A549 (cell line): ENCODE measurements at regions not wholly inside any gene's neighbourhood (a gene's known extent, or its start where the extent isn't known, plus 50 kb on each side); places are given as distances from the start of the nearest gene placed in this dataset.

ENCODE experiments used
- ATAC-seq, 2 experiments: fragments of 200-7000 bp in 1 of 2; fragments of >200 bp in 1 of 2; cut with Nextera tagmentation in 1 of 2; cut with Tn5 transposase in 1 of 2; 3 replicates each; pipeline versions ENCODE4 v1.8.0 to v1.9.1; 2018 to 2020; ENCODE audit warnings: mild to moderate bottlenecking in 1 of 2, moderate library complexity in 1 of 2
- CTCF ChIA-PET: fragments of 300-600 bp; sonication (Branson Sonifier 250); formaldehyde crosslinking; extraction: SDS; loops from one replicate; lab custom pipeline; 2021; ENCODE audit warnings: antibody characterized with exemption, inconsistent platforms; lab: Yijun Ruan, JAX
- POLR2A ChIA-PET: fragments of 350-600 bp; formaldehyde crosslinking; extraction: SDS; loops from one replicate; lab custom pipeline; 2021; ENCODE audit warnings: antibody characterized with exemption, inconsistent platforms; lab: Yijun Ruan, JAX
- DNase-seq, 2 experiments: peaks; one replicate each; pipeline versions ENCODE4 v3.0.0 to v3.0.0-alpha.2; 2011 to 2016; ENCODE audit warnings: low read depth in 1 of 2, low spot score in 1 of 2
- FAIRE-seq: peaks from 2 replicates; lab custom pipeline; 2011; peaks lifted over from hg19 to GRCh38; lab: Jason Lieb, UNC
- H3K27ac ChIP-seq, 2 experiments: fragments of >200 bp; sonication (Bioruptor Twin); formaldehyde crosslinking; 3 replicates each; pipeline ENCODE4 v1.5.1; 2016 to 2017
- H3K4me1 ChIP-seq: fragments of >200 bp; sonication (Bioruptor Twin); formaldehyde crosslinking; 3 replicates; pipeline ENCODE4 v1.6.1; 2016
- H3K4me2 ChIP-seq: fragments of >200 bp; sonication (Bioruptor Twin); formaldehyde crosslinking; 3 replicates; pipeline ENCODE4 v1.6.1; 2016
- H3K4me3 ChIP-seq: fragments of >200 bp; sonication (Bioruptor Twin); formaldehyde crosslinking; 3 replicates; pipeline ENCODE4 v1.5.1; 2016
- H3K9me3 ChIP-seq: fragments of >200 bp; sonication (Bioruptor Twin); formaldehyde crosslinking; 3 replicates; pipeline ENCODE4 v1.6.1; 2016
- CBX8 ChIP-seq: fragments of 200-600 bp; sonication (generic); IDR thresholded peaks from 2 replicates; pipeline ENCODE4 v1.6.1; 2016
- CEBPB ChIP-seq, 2 experiments: fragments of >200 bp in 1 of 2; sonication (Bioruptor Twin) in 1 of 2; formaldehyde crosslinking in 1 of 2; IDR thresholded peaks; 2 replicates each; pipeline ENCODE4 v1.6.1; 2012 to 2016
- CHD4 ChIP-seq: fragments of 200-600 bp; sonication (generic); IDR thresholded peaks from 2 replicates; pipeline ENCODE4 v1.6.1; 2016; ENCODE audit warnings: antibody characterized with exemption, mild to moderate bottlenecking, borderline replicate concordance
- CTCF ChIP-seq: fragments of >200 bp; sonication (Bioruptor Twin); formaldehyde crosslinking; IDR thresholded peaks from 3 replicates; pipeline ENCODE4 v1.5.1; 2016
- EHF ChIP-seq: fragments of 250-450 bp; sonication (Bioruptor Pico); IDR thresholded peaks from 2 replicates; pipeline ENCODE4 v1.5.0; 2020; ENCODE audit warnings: mild to moderate bottlenecking
- EHMT2 ChIP-seq: fragments of 200-600 bp; sonication (generic); IDR thresholded peaks from 2 replicates; pipeline ENCODE4 v1.6.1; 2016; ENCODE audit warnings: antibody characterized with exemption, low read depth, mild to moderate bottlenecking, moderate library complexity
- EP300 ChIP-seq, 2 experiments: fragments of >200 bp; sonication (Bioruptor Twin); formaldehyde crosslinking; IDR thresholded peaks; 2 replicates in 1 of 2; 3 replicates in 1 of 2; pipeline ENCODE4 v1.6.1; 2016 to 2017
- FOSB ChIP-seq: fragments of 250-450 bp; sonication (Bioruptor Pico); IDR thresholded peaks from 2 replicates; pipeline ENCODE4 v1.5.0; 2020; ENCODE audit warnings: mild to moderate bottlenecking, moderate library complexity
- GATA3 ChIP-seq: IDR thresholded peaks from 2 replicates; pipeline ENCODE4 v1.6.1; 2012; ENCODE audit warnings: borderline replicate concordance
- HDAC2 ChIP-seq: fragments of 200-600 bp; sonication (generic); IDR thresholded peaks from 2 replicates; pipeline ENCODE4 v1.6.1; 2016
- HES2 ChIP-seq: fragments of >200 bp; sonication (Bioruptor Twin); formaldehyde crosslinking; IDR thresholded peaks from 2 replicates; pipeline ENCODE4 v1.6.1; 2016
- JUNB ChIP-seq: fragments of >200 bp; sonication (Bioruptor Twin); formaldehyde crosslinking; IDR thresholded peaks from 2 replicates; pipeline ENCODE4 v1.6.1; 2016
- KDM1A ChIP-seq: fragments of 200-600 bp; sonication (generic); IDR thresholded peaks from 2 replicates; pipeline ENCODE4 v1.6.1; 2016; ENCODE audit warnings: low read depth, mild to moderate bottlenecking
- KDM5A ChIP-seq: fragments of 200-600 bp; sonication (generic); IDR thresholded peaks from 2 replicates; pipeline ENCODE4 v1.6.1; 2016; ENCODE audit warnings: antibody characterized with exemption, mild to moderate bottlenecking
- MAFK ChIP-seq: fragments of 450-650 bp; IDR thresholded peaks from 2 replicates; pipeline ENCODE4 v1.6.1; 2014; ENCODE audit not compliant: partially characterized antibody
- MAZ ChIP-seq: fragments of 150-350 bp; IDR thresholded peaks from 2 replicates; pipeline ENCODE4 v1.6.1; 2014; ENCODE audit warnings: antibody characterized with exemption, low read depth, low read length, borderline replicate concordance
- NFE2L2 ChIP-seq: fragments of 150-350 bp; conservative IDR thresholded peaks from 2 replicates; pipeline ENCODE4 v1.6.1; 2014; ENCODE audit warnings: low read length
- NPAS2 ChIP-seq: fragments of 250-450 bp; sonication (Bioruptor Pico); IDR thresholded peaks from 2 replicates; pipeline ENCODE4 v1.8.0; 2022; ENCODE audit warnings: mild to moderate bottlenecking, moderate library complexity, borderline replicate concordance
- NR3C1 ChIP-seq: fragments of >200 bp; sonication (Bioruptor Twin); formaldehyde crosslinking; IDR thresholded peaks from 3 replicates; pipeline ENCODE4 v1.6.1; 2017
- PBX3 ChIP-seq: IDR thresholded peaks from 2 replicates; pipeline ENCODE4 v1.6.1; 2012
- PHF8 ChIP-seq: fragments of 200-600 bp; sonication (generic); IDR thresholded peaks from 2 replicates; pipeline ENCODE4 v1.6.1; 2016; ENCODE audit warnings: low read depth, mild to moderate bottlenecking, antibody characterized with exemption, moderate library complexity, borderline replicate concordance
- POLR2A ChIP-seq: IDR thresholded peaks from 2 replicates; pipeline ENCODE4 v1.6.1; 2012; ENCODE audit warnings: mild to moderate bottlenecking, low read length
- RARB ChIP-seq: fragments of 250-450 bp; sonication (Bioruptor Pico); IDR thresholded peaks from 2 replicates; pipeline ENCODE4 v1.8.0; 2021; ENCODE audit warnings: mild to moderate bottlenecking, moderate library complexity
- RCOR1 ChIP-seq: fragments of 150-350 bp; IDR thresholded peaks from 2 replicates; pipeline ENCODE4 v1.6.1; 2014; ENCODE audit warnings: antibody characterized with exemption, low read length, low read depth
- RFX5 ChIP-seq: fragments of 450-650 bp; IDR thresholded peaks from 2 replicates; pipeline ENCODE4 v1.7.1; 2014; ENCODE audit warnings: antibody characterized with exemption, mild to moderate bottlenecking, moderate library complexity
- SREBF2 ChIP-seq: fragments of 450-650 bp; IDR thresholded peaks from 2 replicates; pipeline ENCODE4 v1.6.1; 2014; ENCODE audit warnings: mild to moderate bottlenecking, moderate library complexity
- TP53 ChIP-seq: fragments of 250-450 bp; sonication (Bioruptor Pico); IDR thresholded peaks from 2 replicates; pipeline ENCODE4 v1.5.0; 2021; ENCODE audit warnings: mild to moderate bottlenecking, moderate library complexity
- USF2 ChIP-seq: fragments of 450-650 bp; IDR thresholded peaks from 2 replicates; pipeline ENCODE4 v1.6.1; 2014; ENCODE audit warnings: antibody characterized with exemption
- ZFP36 ChIP-seq: fragments of 450-650 bp; IDR thresholded peaks from 2 replicates; pipeline ENCODE4 v1.6.1; 2014; ENCODE audit warnings: borderline replicate concordance; ENCODE audit not compliant: partially characterized antibody
- WGBS: methylation state at CpG from one replicate; pipeline ENCODE4 v1.1.6; 2017; ENCODE audit errors: missing lambda C conversion rate; 5-methylcytosine and 5-hydroxymethylcytosine counted together

- Histone ChIP-seq H3K4me2 (no peak overlapping the region), H3K4me1 (no peaks in the 10 kb centered on the region), H3K9me3 (0 out of 3 replicates have a peak, but pooled peaks cover 3% of the 10 kb centered on the region), H3K4me3 (no peak overlapping the region), H3K27ac (no peak overlapping the region)
- DNase-seq: no peak
- CTCF ChIA-PET: interaction anchor here (0.7 to 1.4 kb wide), 2 partner anchors 42 to 254 kb away, joined by 3 to 4 read pairs; no protein-coding TSS in a partner anchor
- no peak for TF ChIP-seq HES2
- POLR2A ChIA-PET: no interaction called here
- no peak for ATAC-seq
- WGBS: 74% methylated on average over 5 of the region's 5 CpGs
- FAIRE-seq: no peak
Measured at GRCh38 chr12:68477906-68478305, 132.8 kb upstream of the RAP1B start.

GRCh38 chr12:68478516-68479260 is 132.0 kb upstream of the RAP1B start:
- Histone ChIP-seq H3K4me1 (peaks cover 5% of the 10 kb centered on the region; the same call in 2 of the 3 replicates), H3K4me2 (no peak overlapping the region), H3K9me3 (0 out of 3 replicates have a peak, but pooled peaks cover 3% of the 10 kb centered on the region), H3K27ac (no peak overlapping the region), H3K4me3 (no peak overlapping the region)
- POLR2A ChIA-PET: no interaction called here
- no peak for ATAC-seq
- WGBS: 78% methylated on average over 1 of the region's 1 CpG
- CTCF ChIA-PET: interaction anchor here (0.6 to 0.7 kb wide), 2 partner anchors 41 to 72 kb away, joined by 3 read pairs; no protein-coding TSS in a partner anchor
- TF ChIP-seq KDM1A (no peak), RFX5 (no peak), ZFP36 (no peak), USF2 (no peak), JUNB (no peak), EHF (CRISPR knock-in tag) (no peak), GATA3 (no peak), CBX8 (no peak), EP300 (IDR thresholded peaks at IDR 0.05) (no peak), FOSB (CRISPR knock-in tag) (no peak), NFE2L2 (no peak), PBX3 (no peak), NPAS2 (CRISPR knock-in tag) (no peak), CHD4 (no peak), CEBPB (IDR thresholded peaks at IDR 0.05) (no peak)
- DNase-seq: no peak
- no peak for FAIRE-seq

GRCh38 chr12:68479261-68479895 is 131.3 kb upstream of the RAP1B start:
- no peak overlapping the region for H3K4me3 ChIP-seq
- no peak for DNase-seq
- FAIRE-seq: no peak
- TF ChIP-seq HDAC2 (no peak), TP53 (CRISPR knock-in tag) (no peak), RCOR1 (no peak), KDM5A (no peak), ZFP36 (no peak), EP300 (IDR thresholded peaks at IDR 0.05) (no peak), RARB (CRISPR knock-in tag) (no peak), CEBPB (IDR thresholded peaks at IDR 0.05) (no peak), NR3C1 (no peak), KDM1A (no peak), MAFK (no peak), GATA3 (no peak), NPAS2 (CRISPR knock-in tag) (no peak), PHF8 (no peak), SREBF2 (no peak), MAZ (no peak), CTCF (no peak), POLR2A (no peak), EHMT2 (no peak)
- ChIA-PET CTCF (interaction anchor here (0.6 kb wide), 1 partner anchor 72 kb away, joined by 3 read pairs; no protein-coding TSS in a partner anchor), POLR2A (no interaction called here)
- 45% methylated on average over 4 of the region's 4 CpGs for WGBS
- H3K9me3 ChIP-seq: 0 out of 3 replicates have a peak, but pooled peaks cover 3% of the 10 kb centered on the region
- H3K27ac ChIP-seq: no peak overlapping the region
- H3K4me2 ChIP-seq: no peak overlapping the region
- H3K4me1 ChIP-seq: peaks cover 8% of the 10 kb centered on the region; the same call in 2 of the 3 replicates
- no peak for ATAC-seq
